Upper lobe of right lung (tissue), 1 donor: ENCODE measurements at regions not wholly inside any gene's neighbourhood (a gene's known extent, or its start where the extent isn't known, plus 50 kb on each side); places are given as distances from the start of the nearest gene placed in this dataset.
"Not testable (repeated sequence)": the region's sequence is repeated elsewhere in the genome, so short reads cannot be mapped to it uniquely, and the experiment has no call there.

Source experiments
- ATAC-seq: fragments of 200-7000 bp; cut with Tn5 transposase; one replicate; pipeline ENCODE4 v1.9.1; 2020; ENCODE audit warnings: mild to moderate bottlenecking, moderate library complexity
- DNase-seq: peaks from one replicate; pipeline ENCODE4 v3.0.0-alpha.2; 2020
- H3K27ac ChIP-seq: fragments of 200-600 bp; one replicate; pipeline ENCODE4 v1.8.0; 2022
- H3K27me3 ChIP-seq: fragments of 200-600 bp; one replicate; pipeline ENCODE4 v1.8.0; 2022; ENCODE audit warnings: mild to moderate bottlenecking
- H3K36me3 ChIP-seq: fragments of 200-600 bp; one replicate; pipeline ENCODE4 v1.8.0; 2022
- H3K4me1 ChIP-seq: fragments of 200-600 bp; one replicate; pipeline ENCODE4 v1.8.0; 2022
- H3K4me3 ChIP-seq: fragments of 200-600 bp; one replicate; pipeline ENCODE4 v1.8.0; 2022; ENCODE audit warnings: mild to moderate bottlenecking
- H3K9me3 ChIP-seq: fragments of 200-600 bp; one replicate; pipeline ENCODE4 v1.8.0; 2022
- intact Hi-C: fragments of 100-400 bp; cut with DNase I; formaldehyde crosslinking; loops from one replicate; pipeline ENCODE4 v1.11.0; 2022
- TF ChIP-seq, protein P1 (sequence below): fragments of 200-600 bp; IDR thresholded peaks from one replicate; pipeline ENCODE4 v1.8.0; 2022; ENCODE audit warnings: antibody characterized with exemption
- donor health status: DM: no; HTN: yes; CAD: no; lungs with severe emphysema.

- H3K4me1 ChIP-seq = no peaks in the 10 kb centered on the region
- no peaks in the 10 kb centered on the region for H3K27me3 ChIP-seq
- H3K27ac ChIP-seq = no peak overlapping the region
- ATAC-seq (no peak), DNase-seq (peak; percentile 46)
- no peaks in the 10 kb centered on the region for H3K9me3 ChIP-seq
- intact Hi-C loops = loop anchor here (10.0 kb wide), 1 partner anchor 116 kb away; no protein-coding TSS in a partner anchor
- H3K4me3 ChIP-seq = no peak overlapping the region
- H3K36me3 ChIP-seq = no peaks in the 10 kb centered on the region
- TF ChIP-seq, protein P1, sequence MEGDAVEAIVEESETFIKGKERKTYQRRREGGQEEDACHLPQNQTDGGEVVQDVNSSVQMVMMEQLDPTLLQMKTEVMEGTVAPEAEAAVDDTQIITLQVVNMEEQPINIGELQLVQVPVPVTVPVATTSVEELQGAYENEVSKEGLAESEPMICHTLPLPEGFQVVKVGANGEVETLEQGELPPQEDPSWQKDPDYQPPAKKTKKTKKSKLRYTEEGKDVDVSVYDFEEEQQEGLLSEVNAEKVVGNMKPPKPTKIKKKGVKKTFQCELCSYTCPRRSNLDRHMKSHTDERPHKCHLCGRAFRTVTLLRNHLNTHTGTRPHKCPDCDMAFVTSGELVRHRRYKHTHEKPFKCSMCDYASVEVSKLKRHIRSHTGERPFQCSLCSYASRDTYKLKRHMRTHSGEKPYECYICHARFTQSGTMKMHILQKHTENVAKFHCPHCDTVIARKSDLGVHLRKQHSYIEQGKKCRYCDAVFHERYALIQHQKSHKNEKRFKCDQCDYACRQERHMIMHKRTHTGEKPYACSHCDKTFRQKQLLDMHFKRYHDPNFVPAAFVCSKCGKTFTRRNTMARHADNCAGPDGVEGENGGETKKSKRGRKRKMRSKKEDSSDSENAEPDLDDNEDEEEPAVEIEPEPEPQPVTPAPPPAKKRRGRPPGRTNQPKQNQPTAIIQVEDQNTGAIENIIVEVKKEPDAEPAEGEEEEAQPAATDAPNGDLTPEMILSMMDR = no peak
Observed at GRCh38 chr14:105588236-105588860, 62.0 kb downstream of the TMEM121 start.

- TF ChIP-seq, protein P1 = no peak
- H3K9me3 ChIP-seq = no peaks in the 10 kb centered on the region
- intact Hi-C loops = loop anchor here (10.0 kb wide), 1 partner anchor 115 kb away; no protein-coding TSS in a partner anchor
- peak; percentile 57 for DNase-seq
- no peak overlapping the region for H3K27ac ChIP-seq
- no peaks in the 10 kb centered on the region for H3K36me3 ChIP-seq
- no peaks in the 10 kb centered on the region for H3K27me3 ChIP-seq
- H3K4me3 ChIP-seq = no peak overlapping the region
- ATAC-seq = no peak
- no peaks in the 10 kb centered on the region for H3K4me1 ChIP-seq
Observed at GRCh38 chr14:105589161-105589925, 63.0 kb downstream of the TMEM121 start.

DNA sequence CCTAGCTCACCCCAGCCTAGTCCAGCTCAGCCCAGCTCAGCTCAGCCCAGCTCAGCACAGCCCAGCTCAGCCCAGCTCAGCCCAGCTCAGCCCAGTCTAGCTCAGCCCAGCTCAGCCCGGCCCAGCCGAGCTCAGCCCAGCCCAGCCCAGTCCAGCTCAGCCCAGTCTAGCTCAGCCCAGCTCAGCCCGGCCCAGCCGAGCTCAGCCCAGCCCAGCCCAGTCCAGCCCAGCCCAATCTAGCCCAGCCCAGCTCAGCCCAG lies 63.5 kb downstream of the TMEM121 start:
- not testable (repeated sequence) for ATAC-seq, H3K36me3 ChIP-seq, H3K27me3 ChIP-seq, H3K27ac ChIP-seq, H3K4me1 ChIP-seq, H3K9me3 ChIP-seq, H3K4me3 ChIP-seq
- intact Hi-C loops = loop anchor here (10.0 kb wide), 1 partner anchor 115 kb away; no protein-coding TSS in a partner anchor
- peak; percentile 33 for DNase-seq

- H3K27ac ChIP-seq = no peak overlapping the region
- DNase-seq (no peak), ATAC-seq (no peak)
- no peak overlapping the region for H3K4me3 ChIP-seq
- H3K27me3 ChIP-seq = no peaks in the 10 kb centered on the region
- no peaks in the 10 kb centered on the region for H3K36me3 ChIP-seq
- H3K9me3 ChIP-seq = no peaks in the 10 kb centered on the region
- intact Hi-C loops = no loop called here
- no peaks in the 10 kb centered on the region for H3K4me1 ChIP-seq
- TF ChIP-seq, protein P1 = no peak
Observed at GRCh38 chr14:105591052-105591451, 64.7 kb downstream of the TMEM121 start.

- H3K27ac ChIP-seq, H3K4me1 ChIP-seq, H3K9me3 ChIP-seq, ATAC-seq, H3K4me3 ChIP-seq, H3K27me3 ChIP-seq, DNase-seq, intact Hi-C loops, H3K36me3 ChIP-seq: not testable (repeated sequence)
Observed at GRCh38 chr14:105591792-105592341, 65.5 kb downstream of the TMEM121 start.

- H3K27ac ChIP-seq, H3K27me3 ChIP-seq, H3K4me3 ChIP-seq, ATAC-seq, H3K9me3 ChIP-seq, intact Hi-C loops, DNase-seq, H3K4me1 ChIP-seq, H3K36me3 ChIP-seq: not testable (repeated sequence)
Observed at GRCh38 chr14:105592646-105593045, 66.3 kb downstream of the TMEM121 start.

DNA sequence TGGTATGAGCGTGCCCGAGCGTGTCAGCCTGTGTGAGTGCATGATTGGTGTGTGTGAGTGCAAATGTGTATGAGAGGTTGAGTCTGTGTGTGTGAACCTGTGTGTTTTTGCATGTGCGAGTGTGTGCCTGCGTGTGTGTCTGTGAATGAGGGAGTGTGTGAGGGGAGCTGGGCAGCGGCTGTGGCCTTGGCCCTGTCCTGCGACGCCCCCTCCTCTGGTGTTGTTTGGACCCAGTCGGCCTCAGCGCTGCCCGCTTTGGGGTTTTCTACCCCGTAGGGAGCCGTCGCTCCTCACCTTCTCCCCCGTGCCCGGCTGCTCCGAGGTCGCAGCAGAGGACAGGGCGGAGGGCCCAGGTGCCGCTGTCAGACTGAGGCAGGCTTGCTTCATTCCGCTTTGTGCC lies 69.0 kb downstream of the TMEM121 start:
- H3K36me3 ChIP-seq, H3K4me3 ChIP-seq, H3K27me3 ChIP-seq, H3K4me1 ChIP-seq, ATAC-seq, H3K27ac ChIP-seq, intact Hi-C loops, H3K9me3 ChIP-seq: not testable (repeated sequence)
- peak; percentile 68 for DNase-seq

- ATAC-seq, intact Hi-C loops, H3K27me3 ChIP-seq, H3K4me3 ChIP-seq, H3K27ac ChIP-seq, H3K9me3 ChIP-seq, DNase-seq, H3K36me3 ChIP-seq, H3K4me1 ChIP-seq: not testable (repeated sequence)
Observed at GRCh38 chr14:105596374-105596773, 70.0 kb downstream of the TMEM121 start.

DNA sequence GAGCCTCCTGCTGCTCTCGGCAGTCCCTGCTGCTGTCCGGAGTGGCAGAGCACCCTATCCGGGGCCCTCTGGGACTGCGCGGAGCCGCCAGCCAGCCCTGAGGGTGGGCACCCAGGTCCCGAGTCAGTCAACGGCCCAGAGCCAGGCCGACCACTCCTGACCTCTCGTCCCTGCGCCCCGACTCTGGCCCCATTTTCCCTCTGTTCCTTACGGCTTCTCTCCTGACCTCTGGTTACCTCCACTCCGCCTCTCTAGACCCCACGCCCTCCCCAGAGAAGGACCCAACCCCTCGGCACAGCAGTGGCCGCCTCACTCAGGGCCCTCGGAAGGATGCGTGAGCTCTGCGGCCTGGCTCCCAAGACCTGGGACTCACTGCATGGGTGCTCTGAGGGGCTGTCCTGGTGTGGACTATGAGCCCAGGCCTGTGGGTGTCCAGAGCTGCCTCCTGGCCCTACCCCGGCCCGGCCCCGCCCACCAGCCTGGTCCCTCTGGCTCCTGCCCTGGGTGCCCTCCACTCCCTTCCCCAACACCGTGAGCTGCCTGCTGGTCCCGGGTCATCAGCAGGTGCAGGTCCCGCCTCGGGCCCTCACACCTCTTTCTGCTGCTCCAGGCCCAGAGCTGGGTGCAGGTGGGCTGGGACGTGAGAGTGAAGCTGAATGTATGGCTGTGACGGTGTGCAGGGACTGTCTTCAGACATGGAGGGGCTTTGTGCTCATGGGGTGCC lies 71.8 kb downstream of the TMEM121 start:
- intact Hi-C loops, DNase-seq, H3K4me1 ChIP-seq, H3K9me3 ChIP-seq, ATAC-seq, H3K27me3 ChIP-seq, H3K36me3 ChIP-seq, H3K27ac ChIP-seq, H3K4me3 ChIP-seq: not testable (repeated sequence)

DNA sequence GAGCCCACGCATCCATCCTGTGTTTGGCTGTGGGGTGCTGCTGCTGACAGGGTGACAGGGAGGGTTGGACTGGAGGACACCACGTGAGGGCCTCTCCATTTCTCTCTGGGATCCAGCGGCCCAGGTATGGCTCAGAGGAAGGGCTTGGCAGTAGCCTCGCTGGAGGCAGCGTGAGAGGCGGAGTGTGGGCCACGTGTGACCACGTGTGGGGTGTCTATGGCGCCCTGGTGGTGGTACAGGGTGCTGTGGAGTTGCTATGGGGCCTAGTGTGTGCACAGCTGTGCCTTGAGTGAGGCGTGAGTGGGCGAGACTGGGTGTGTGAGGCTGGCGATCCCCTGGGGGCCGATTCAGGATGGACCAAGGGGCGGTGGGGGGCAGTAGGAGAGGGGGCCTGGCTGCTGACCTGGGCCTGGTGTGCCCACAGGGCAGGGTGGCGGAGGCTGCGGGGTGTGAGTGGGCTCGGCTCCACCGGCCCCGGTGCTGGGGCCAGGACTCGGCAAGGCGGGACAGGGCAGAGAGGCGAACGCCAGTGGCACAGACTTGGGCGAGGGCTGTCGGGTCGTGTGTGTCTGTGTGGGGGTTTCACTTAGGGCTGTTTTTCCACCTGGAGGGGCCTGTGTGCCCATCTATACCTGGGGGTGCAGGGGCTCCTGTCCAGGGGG lies 72.7 kb downstream of the TMEM121 start:
- peak; percentile 63 for DNase-seq

More for the DNA sequence above, 72.7 kb downstream of the TMEM121 start:
- H3K36me3 ChIP-seq, intact Hi-C loops, H3K4me3 ChIP-seq, H3K27ac ChIP-seq, H3K4me1 ChIP-seq, H3K9me3 ChIP-seq, H3K27me3 ChIP-seq: not testable (repeated sequence)
- peak; percentile 3 for ATAC-seq
